B cell (primary cell): ENCODE measurements at regions not wholly inside any gene's neighbourhood (a gene's known extent, or its start where the extent isn't known, plus 50 kb on each side); places are given as distances from the start of the nearest gene placed in this dataset.

Source experiments
- ATAC-seq: fragments of 200-7000 bp; cut with Tn5 transposase; one replicate; pipeline ENCODE4 v1.10.0; 2021; ENCODE audit warnings: low read depth, mild to moderate bottlenecking, moderate number of reproducible peaks, moderate library complexity
- CTCF ChIA-PET: fragments of 350-600 bp; sonication (Branson Sonifier 250); formaldehyde crosslinking; loops from one replicate; lab custom pipeline; 2021; ENCODE audit warnings: antibody characterized with exemption, inconsistent platforms; lab: Charles Lee
- POLR2A ChIA-PET: fragments of 350-600 bp; sonication (Branson Sonifier 250); formaldehyde crosslinking; loops from one replicate; lab custom pipeline; 2021; ENCODE audit warnings: antibody characterized with exemption; lab: Charles Lee
- DNase-seq: peaks from one replicate; pipeline ENCODE4 v3.0.0; 2013
- H2AFZ ChIP-seq: 2 replicates; pipeline ENCODE4 v1.6.1; 2012; ENCODE audit warnings: mild to moderate bottlenecking, low read depth, low read length; ENCODE audit not compliant: insufficient read depth, poor library complexity, severe bottlenecking
- H3K27ac ChIP-seq, 2 donors: 1 replicate in 1 of 2; 2 replicates in 1 of 2; pipeline ENCODE4 v1.5.1; 2012 to 2013; ENCODE audit warnings: low read length in 2 of 2, mild to moderate bottlenecking in 2 of 2, moderate library complexity in 1 of 2
- H3K27me3 ChIP-seq, 4 experiments: fragments of 200-600 bp in 1 of 4; sonication (generic) in 1 of 4; replicated peaks in 1 of 4; 1 replicate in 2 of 4; 2 replicates in 2 of 4; pipeline versions ENCODE4 v1.6.1 to v1.7.0; 2013 to 2016; ENCODE audit warnings: low read length in 3 of 4, mild to moderate bottlenecking in 2 of 4, mixed read lengths in 1 of 4, moderate library complexity in 1 of 4; ENCODE audit not compliant: insufficient read depth in 4 of 4, control insufficient read depth in 3 of 4; ENCODE audit errors: control extremely low read depth in 1 of 4
- H3K36me3 ChIP-seq, 2 experiments: replicated peaks in 1 of 2; 1 replicate in 1 of 2; 2 replicates in 1 of 2; pipeline versions ENCODE4 v1.6.1 to v1.7.1; 2013; ENCODE audit warnings: low read length in 1 of 2; ENCODE audit not compliant: insufficient read depth in 2 of 2, control insufficient read depth in 1 of 2; ENCODE audit errors: control extremely low read depth in 1 of 2, extremely low read depth in 1 of 2
- H3K4me1 ChIP-seq, 2 donors: fragments of 200-600 bp in 1 of 2; sonication (generic) in 1 of 2; 1 replicate in 1 of 2; 2 replicates in 1 of 2; pipeline versions ENCODE4 v1.5.1 to v1.6.1; 2013 to 2017; ENCODE audit warnings: low read length in 2 of 2; ENCODE audit not compliant: control insufficient read depth in 2 of 2, insufficient read depth in 2 of 2
- H3K4me2 ChIP-seq: replicated peaks from 2 replicates; pipeline ENCODE3; 2012; ENCODE audit warnings: mild to moderate bottlenecking, low read depth, low read length; ENCODE audit not compliant: poor library complexity, severe bottlenecking
- H3K4me3 ChIP-seq, 5 experiments: fragments of 200-600 bp in 1 of 5; sonication (generic) in 1 of 5; 1 replicate in 3 of 5; 2 replicates in 2 of 5; pipeline versions ENCODE4 v1.5.1 to v1.7.0; 2011 to 2016; ENCODE audit warnings: low read length in 4 of 5, mild to moderate bottlenecking in 4 of 5, low read depth in 2 of 5, control low read depth in 1 of 5, moderate library complexity in 1 of 5; ENCODE audit not compliant: insufficient read depth in 1 of 5; ENCODE audit errors: control extremely low read depth in 1 of 5, extremely low read depth in 1 of 5
- H3K79me2 ChIP-seq: fragments of 200-600 bp; sonication (generic); one replicate; pipeline ENCODE4 v1.6.0; 2016; ENCODE audit warnings: low read length; ENCODE audit not compliant: control insufficient read depth, insufficient read depth
- H3K9ac ChIP-seq: fragments of 200-600 bp; sonication (generic); 2 replicates; pipeline ENCODE4 v1.6.1; 2017; ENCODE audit warnings: mild to moderate bottlenecking, low read length, moderate library complexity
- H3K9me3 ChIP-seq, 3 donors: one replicate each; pipeline versions ENCODE4 v1.6.1 to v1.7.1; 2013; ENCODE audit warnings: low read length in 2 of 3; ENCODE audit not compliant: control insufficient read depth in 2 of 3, insufficient read depth in 1 of 3; ENCODE audit errors: control extremely low read depth in 1 of 3
- H4K20me1 ChIP-seq: 2 replicates; pipeline ENCODE4 v1.6.0; 2012; ENCODE audit warnings: mild to moderate bottlenecking, low read length; ENCODE audit not compliant: insufficient read depth, control insufficient read depth, poor library complexity, severe bottlenecking
- H3K27ac Mint-ChIP-seq: one replicate; pipeline ENCODE4 v1.8.0; 2021; ENCODE audit warnings: mixed read lengths
- H3K27me3 Mint-ChIP-seq: one replicate; pipeline ENCODE4 v1.8.0; 2021; ENCODE audit warnings: mixed read lengths
- H3K4me1 Mint-ChIP-seq: one replicate; pipeline ENCODE4 v1.8.0; 2021; ENCODE audit warnings: mixed read lengths
- H3K4me3 Mint-ChIP-seq: one replicate; pipeline ENCODE4 v1.8.0; 2021; ENCODE audit warnings: mixed read lengths
- H3K9me3 Mint-ChIP-seq: one replicate; pipeline ENCODE4 v1.8.0; 2022; ENCODE audit warnings: mixed read lengths; ENCODE audit not compliant: insufficient read depth
- EZH2 ChIP-seq: IDR thresholded peaks from 2 replicates; pipeline ENCODE4 v1.6.1; 2012; ENCODE audit warnings: borderline replicate concordance, low read depth, mild to moderate bottlenecking, moderate library complexity, low read length; ENCODE audit not compliant: insufficient read depth, poor library complexity, severe bottlenecking
- whole genome bisulfite sequencing: methylation state at CpG from one replicate; pipeline ENCODE4 v1.1.5; 2013; ENCODE audit warnings: missing lambda C conversion rate; ENCODE audit not compliant: insufficient coverage; 5-methylcytosine and 5-hydroxymethylcytosine counted together
- intact Hi-C: fragments of 100-400 bp; cut with micrococcal nuclease; formaldehyde crosslinking; loops from one replicate; pipeline ENCODE4 v1.10.0; 2022
- TF ChIP-seq, protein P1 (sequence below): fragments of 200-600 bp; IDR thresholded peaks from one replicate; pipeline ENCODE4 v1.8.0; 2022; ENCODE audit warnings: antibody characterized with exemption, mild to moderate bottlenecking

DNA sequence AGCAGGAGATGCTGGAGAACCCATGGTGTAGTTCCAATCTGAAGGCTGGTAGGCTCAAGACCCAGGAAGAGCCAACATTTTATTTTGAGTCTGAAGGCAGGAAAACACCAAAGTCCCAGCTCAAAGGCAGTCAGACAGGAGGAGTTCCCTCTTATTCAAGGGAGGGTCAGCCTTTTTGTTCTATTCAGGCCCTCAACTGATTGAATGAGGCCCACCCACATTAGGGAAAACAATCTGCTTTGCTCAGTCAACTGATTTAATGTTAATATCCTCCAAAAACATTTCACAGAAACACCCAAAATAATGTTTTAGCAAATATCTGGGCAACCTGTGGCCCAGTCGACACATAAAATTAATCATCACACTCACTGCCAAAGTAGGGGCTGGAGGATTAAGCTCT lies 130.8 kb downstream of the LMNTD1 start:
- no peak for TF ChIP-seq EZH2
- TF ChIP-seq, protein P1, sequence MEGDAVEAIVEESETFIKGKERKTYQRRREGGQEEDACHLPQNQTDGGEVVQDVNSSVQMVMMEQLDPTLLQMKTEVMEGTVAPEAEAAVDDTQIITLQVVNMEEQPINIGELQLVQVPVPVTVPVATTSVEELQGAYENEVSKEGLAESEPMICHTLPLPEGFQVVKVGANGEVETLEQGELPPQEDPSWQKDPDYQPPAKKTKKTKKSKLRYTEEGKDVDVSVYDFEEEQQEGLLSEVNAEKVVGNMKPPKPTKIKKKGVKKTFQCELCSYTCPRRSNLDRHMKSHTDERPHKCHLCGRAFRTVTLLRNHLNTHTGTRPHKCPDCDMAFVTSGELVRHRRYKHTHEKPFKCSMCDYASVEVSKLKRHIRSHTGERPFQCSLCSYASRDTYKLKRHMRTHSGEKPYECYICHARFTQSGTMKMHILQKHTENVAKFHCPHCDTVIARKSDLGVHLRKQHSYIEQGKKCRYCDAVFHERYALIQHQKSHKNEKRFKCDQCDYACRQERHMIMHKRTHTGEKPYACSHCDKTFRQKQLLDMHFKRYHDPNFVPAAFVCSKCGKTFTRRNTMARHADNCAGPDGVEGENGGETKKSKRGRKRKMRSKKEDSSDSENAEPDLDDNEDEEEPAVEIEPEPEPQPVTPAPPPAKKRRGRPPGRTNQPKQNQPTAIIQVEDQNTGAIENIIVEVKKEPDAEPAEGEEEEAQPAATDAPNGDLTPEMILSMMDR, result no peak
- POLR2A ChIA-PET, result no interaction called here
- Histone ChIP-seq H4K20me1 (no peaks in the 10 kb centered on the region), H3K4me2 (no peak overlapping the region), H3K4me1 (no peaks in the 10 kb centered on the region), H3K9ac (no peak overlapping the region), H3K4me3 (no peak overlapping the region), H3K9me3 (no peaks in the 10 kb centered on the region), H2AFZ (no peak overlapping the region), H3K27ac (no peak overlapping the region), H3K36me3 (no peaks in the 10 kb centered on the region), H3K27me3 (no peaks in the 10 kb centered on the region), H3K79me2 (no peaks in the 10 kb centered on the region)
- Mint-ChIP-seq H3K4me1 (no peaks in the 10 kb centered on the region), H3K9me3 (no peaks in the 10 kb centered on the region), H3K4me3 (no peak overlapping the region), H3K27me3 (peaks cover 3% of the 10 kb centered on the region), H3K27ac (no peak overlapping the region)
- WGBS, result no CpG with 5 or more reads among the region's 1 CpG
- CTCF ChIA-PET, result interaction anchor here (5.0 kb wide), 1 partner anchor 14 kb away, joined by 39 read pairs; no protein-coding TSS in a partner anchor
- ATAC-seq (no peak), DNase-seq (no peak)
- intact Hi-C loops, result no loop called here

DNA sequence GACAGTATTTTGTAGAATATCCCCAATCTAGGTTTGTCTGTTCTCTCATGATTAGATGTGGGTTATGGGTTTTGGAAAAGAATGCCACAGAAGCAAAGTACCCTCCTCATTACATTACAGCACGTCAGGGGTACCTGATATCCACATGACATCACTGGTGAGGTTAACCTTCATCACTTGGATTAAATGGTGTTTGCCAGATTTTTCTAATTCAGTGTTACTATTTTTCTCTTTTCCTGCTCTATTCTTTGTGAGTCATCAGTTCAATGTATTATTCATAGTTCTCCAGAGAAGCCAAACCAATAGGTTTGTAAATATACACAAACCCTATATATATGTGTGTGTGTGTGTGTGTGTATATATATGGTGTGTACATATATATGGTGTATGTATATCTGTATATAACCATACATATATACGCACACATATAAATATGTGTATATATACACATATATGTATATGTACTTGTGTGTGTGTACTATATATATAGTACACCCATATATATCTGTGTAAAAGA lies 131.4 kb downstream of the LMNTD1 start:
- no peak for ATAC-seq
- H2AFZ ChIP-seq, result no peak overlapping the region
- no peaks in the 10 kb centered on the region for H3K27me3 ChIP-seq
- no peaks in the 10 kb centered on the region for H3K79me2 ChIP-seq
- no peaks in the 10 kb centered on the region for H3K9me3 ChIP-seq
- H3K36me3 ChIP-seq, result no peaks in the 10 kb centered on the region
- ChIA-PET CTCF (interaction anchor here (0.9 to 5.0 kb wide), 2 partner anchors 14 to 15 kb away, joined by 3 to 39 read pairs; no protein-coding TSS in a partner anchor), POLR2A (no interaction called here)
- no peak for TF ChIP-seq EZH2
- TF ChIP-seq, protein P1, result no peak
- no peaks in the 10 kb centered on the region for H3K4me1 Mint-ChIP-seq
- no CpG with 5 or more reads among the region's 2 CpGs for WGBS
- no peaks in the 10 kb centered on the region for H3K4me1 ChIP-seq
- no peak overlapping the region for H3K4me3 Mint-ChIP-seq
- H3K9ac ChIP-seq, result no peak overlapping the region
- no peak overlapping the region for H3K4me2 ChIP-seq
- H3K27ac ChIP-seq, result no peak overlapping the region
- no peak for DNase-seq
- H4K20me1 ChIP-seq, result no peaks in the 10 kb centered on the region
- H3K9me3 Mint-ChIP-seq, result no peaks in the 10 kb centered on the region
- H3K27ac Mint-ChIP-seq, result no peak overlapping the region
- peaks cover 3% of the 10 kb centered on the region for H3K27me3 Mint-ChIP-seq
- H3K4me3 ChIP-seq, result no peak overlapping the region
- intact Hi-C loops, result no loop called here
